HepG2 (cell line): ENCODE measurements at regions not wholly inside any gene's neighbourhood (a gene's known extent, or its start where the extent isn't known, plus 50 kb on each side); places are given as distances from the start of the nearest gene placed in this dataset.

Experiments used
- ATAC-seq: fragments of 200-7000 bp; cut with Tn5 transposase; 3 replicates; pipeline ENCODE4 v1.9.1; 2020; ENCODE audit warnings: mild to moderate bottlenecking, moderate library complexity
- BruUV-seq: library from RNA; stranded (reverse); fragments of 400-500 nt; replicated peaks from 2 replicates; lab custom pipeline; 2021; lab: Mats Ljungman, UMichigan
- CTCF ChIA-PET: fragments of 300-600 bp; formaldehyde crosslinking; extraction: SDS; loops from one replicate; lab custom pipeline; 2021; ENCODE audit warnings: low total read pairs, inconsistent platforms, low intra/inter-chr PET ratio; lab: Yijun Ruan, JAX
- POLR2A ChIA-PET: fragments of 350-600 bp; sonication (Branson Sonifier 250); formaldehyde crosslinking; loops from one replicate; lab custom pipeline; 2020; ENCODE audit warnings: antibody characterized with exemption, inconsistent platforms; lab: Yijun Ruan, JAX
- DNase-seq: peaks from one replicate; pipeline ENCODE4 v3.0.0-alpha.2; 2015; ENCODE audit warnings: low spot score
- FAIRE-seq: peaks from 3 replicates; lab custom pipeline; 2011; peaks lifted over from hg19 to GRCh38; lab: Jason Lieb, UNC
- H2AFZ ChIP-seq: one replicate; pipeline ENCODE4 v1.6.1; 2011; ENCODE audit warnings: low read length, inconsistent platforms
- H3K27ac ChIP-seq: fragments of 300-600 bp; 3 replicates; pipeline ENCODE4 v1.8.0; 2011; ENCODE audit warnings: mixed run types, mild to moderate bottlenecking, mixed read lengths, low read length, inconsistent platforms; ENCODE audit not compliant: insufficient read depth; ENCODE audit errors: extremely low read length
- H3K27me3 ChIP-seq, 2 experiments: fragments of 200-600 bp in 1 of 2; 2 replicates in 1 of 2; 3 replicates in 1 of 2; pipeline versions ENCODE4 v1.6.0 to v1.8.0; 2011; ENCODE audit warnings: low read length in 2 of 2, mild to moderate bottlenecking in 2 of 2, moderate library complexity in 2 of 2, inconsistent platforms in 1 of 2; ENCODE audit not compliant: insufficient read depth in 2 of 2, control insufficient read depth in 1 of 2
- H3K36me3 ChIP-seq, 2 experiments: fragments of 200-600 bp in 1 of 2; replicated peaks in 1 of 2; 2 replicates in 1 of 2; 3 replicates in 1 of 2; pipeline versions ENCODE4 v1.5.1 to v1.8.0; 2011; ENCODE audit warnings: low read length in 2 of 2, inconsistent platforms in 1 of 2; ENCODE audit not compliant: insufficient read depth in 2 of 2, control insufficient read depth in 1 of 2
- H3K4me1 ChIP-seq: 2 replicates; pipeline ENCODE4 v1.5.1; 2012; ENCODE audit warnings: low read length, inconsistent platforms; ENCODE audit not compliant: insufficient read depth
- H3K4me2 ChIP-seq: 2 replicates; pipeline ENCODE4 v1.6.0; 2011; ENCODE audit warnings: low read depth, low read length, inconsistent platforms
- H3K4me3 ChIP-seq, 3 experiments: fragments of 200-600 bp in 1 of 3; sonication (generic), shearing (Covaris generic) in 1 of 3; replicated peaks in 1 of 3; 2 replicates each; pipeline ENCODE4 v1.5.1; 2011 to 2016; ENCODE audit warnings: low read length in 3 of 3, inconsistent platforms in 2 of 3, low read depth in 2 of 3, mild to moderate bottlenecking in 2 of 3, control low read depth in 1 of 3, mixed read lengths in 1 of 3; ENCODE audit not compliant: insufficient read depth in 1 of 3
- H3K79me2 ChIP-seq: one replicate; pipeline ENCODE4 v1.6.1; 2011; ENCODE audit warnings: low read length, inconsistent platforms; ENCODE audit not compliant: insufficient read depth
- H3K9ac ChIP-seq: 2 replicates; pipeline ENCODE4 v1.6.0; 2011; ENCODE audit warnings: mild to moderate bottlenecking, low read depth, low read length, inconsistent platforms; ENCODE audit not compliant: insufficient read depth
- H3K9me3 ChIP-seq: 2 replicates; pipeline ENCODE4 v1.5.1; 2012; ENCODE audit warnings: mild to moderate bottlenecking, low read length
- H4K20me1 ChIP-seq: 2 replicates; pipeline ENCODE4 v1.6.0; 2011; ENCODE audit warnings: inconsistent platforms, mild to moderate bottlenecking, low read length, moderate library complexity; ENCODE audit not compliant: insufficient read depth
- FOXC1 ChIP-seq: sonication (generic); formaldehyde crosslinking; IDR thresholded peaks from 2 replicates; pipeline ENCODE4 v1.8.0; 2022; ENCODE audit warnings: mild to moderate bottlenecking, missing genetic modification reagents, borderline replicate concordance
- HCFC1 ChIP-seq: fragments of 150-350 bp; IDR thresholded peaks from 2 replicates; pipeline ENCODE4 v1.6.1; 2014; ENCODE audit warnings: low read depth, low read length
- MZF1 ChIP-seq: sonication (generic); formaldehyde crosslinking; IDR thresholded peaks from 2 replicates; pipeline ENCODE4 v1.8.1; 2023; ENCODE audit warnings: mild to moderate bottlenecking, missing genetic modification reagents, borderline replicate concordance
- PAWR ChIP-seq: sonication (generic); formaldehyde crosslinking; IDR thresholded peaks from 2 replicates; pipeline ENCODE4 v1.4.0; 2020; ENCODE audit warnings: missing genetic modification reagents, mild to moderate bottlenecking, borderline replicate concordance
- SIN3A ChIP-seq: IDR thresholded peaks from 2 replicates; pipeline ENCODE4 v1.6.1; 2011; ENCODE audit warnings: low read depth, mild to moderate bottlenecking, control low read depth, low read length, borderline replicate concordance
- ZC3H4 ChIP-seq: sonication (generic); formaldehyde crosslinking; IDR thresholded peaks from 2 replicates; pipeline ENCODE4 v1.4.0; 2020; ENCODE audit warnings: missing genetic modification reagents, borderline replicate concordance
- ZFAT ChIP-seq: sonication (generic); formaldehyde crosslinking; conservative IDR thresholded peaks from 2 replicates; pipeline ENCODE4 v1.8.1; 2023; ENCODE audit warnings: missing genetic modification reagents, inconsistent platforms
- ZNF562 ChIP-seq: sonication (generic); formaldehyde crosslinking; IDR thresholded peaks from 2 replicates; pipeline ENCODE4 v1.8.0; 2022; ENCODE audit warnings: missing genetic modification reagents, borderline replicate concordance
- ZNF772 ChIP-seq: sonication (generic); formaldehyde crosslinking; IDR thresholded peaks from 2 replicates; pipeline ENCODE4 v1.5.0; 2020; ENCODE audit warnings: mild to moderate bottlenecking, missing genetic modification reagents
- ZSCAN31 ChIP-seq: sonication (generic); formaldehyde crosslinking; IDR thresholded peaks from 2 replicates; pipeline ENCODE4 v1.5.0; 2020; ENCODE audit warnings: low read depth, mild to moderate bottlenecking, missing genetic modification reagents
- in situ Hi-C: cut with HindIII; loops from 2 replicates; pipeline ENCODE4 v1.10.0; 2017; ENCODE audit warnings: low pct_unique_long_range_greater_than_20kb; ENCODE audit not compliant: extremely low pct_ligation_motif_present
- intact Hi-C: fragments of 100-400 bp; cut with micrococcal nuclease; formaldehyde crosslinking; loops from one replicate; pipeline ENCODE4 v1.10.0; 2022; ENCODE audit not compliant: unreplicated experiment
- TF ChIP-seq, protein P1 (sequence below): sonication (generic); formaldehyde crosslinking; IDR thresholded peaks from 2 replicates; pipeline ENCODE4 v1.8.0; 2022; ENCODE audit warnings: mild to moderate bottlenecking, missing genetic modification reagents, moderate library complexity
- TF ChIP-seq, protein P2 (sequence below): sonication (generic); formaldehyde crosslinking; IDR thresholded peaks from 2 replicates; pipeline ENCODE4 v1.4.0; 2020; ENCODE audit warnings: missing genetic modification reagents
- TF ChIP-seq, protein P3 (sequence below): sonication (generic); formaldehyde crosslinking; IDR thresholded peaks from 2 replicates; pipeline ENCODE4 v1.4.0; 2020; ENCODE audit warnings: missing genetic modification reagents

DNA sequence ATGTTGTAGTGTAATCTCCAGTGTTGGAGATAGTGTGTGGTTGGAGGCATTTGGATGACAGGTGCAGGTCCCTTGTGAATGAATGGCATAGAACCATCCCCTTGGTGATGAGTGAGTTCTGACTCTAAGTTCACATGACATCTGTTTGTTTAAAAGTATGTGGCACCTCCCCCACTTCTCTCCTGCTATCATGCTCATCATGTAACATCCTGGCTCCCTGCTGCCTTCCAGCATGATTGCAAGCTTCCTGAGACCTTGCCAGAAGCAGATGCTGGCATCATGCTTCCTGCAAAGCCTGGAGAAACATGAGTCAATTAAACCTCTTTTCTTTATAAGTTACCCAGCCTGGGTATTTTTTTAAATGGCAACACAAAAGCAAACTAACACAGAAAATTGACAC, 499.0 kb upstream of the SEMA3D start:
- Histone ChIP-seq H3K9me3 (no peaks in the 10 kb centered on the region), H3K27me3 (no peaks in the 10 kb centered on the region), H2AFZ (no peak overlapping the region), H3K27ac (no peak overlapping the region), H3K79me2 (no peaks in the 10 kb centered on the region), H3K4me2 (no peak overlapping the region), H3K36me3 (no peaks in the 10 kb centered on the region), H3K4me1 (no peaks in the 10 kb centered on the region), H3K4me3 (no peak overlapping the region), H3K9ac (no peak overlapping the region), H4K20me1 (no peaks in the 10 kb centered on the region)
- in situ Hi-C loops: no loop called here
- TF ChIP-seq HCFC1 (no peak), PAWR (CRISPR knock-in tag) (no peak), ZNF562 (CRISPR knock-in tag) (no peak), ZSCAN31 (CRISPR knock-in tag) (no peak), FOXC1 (no peak), ZC3H4 (CRISPR knock-in tag) (no peak), ZNF772 (CRISPR knock-in tag) (no peak), ZFAT (CRISPR knock-in tag) (no peak), MZF1 (CRISPR knock-in tag) (no peak), SIN3A (no peak)
- TF ChIP-seq, protein P1, sequence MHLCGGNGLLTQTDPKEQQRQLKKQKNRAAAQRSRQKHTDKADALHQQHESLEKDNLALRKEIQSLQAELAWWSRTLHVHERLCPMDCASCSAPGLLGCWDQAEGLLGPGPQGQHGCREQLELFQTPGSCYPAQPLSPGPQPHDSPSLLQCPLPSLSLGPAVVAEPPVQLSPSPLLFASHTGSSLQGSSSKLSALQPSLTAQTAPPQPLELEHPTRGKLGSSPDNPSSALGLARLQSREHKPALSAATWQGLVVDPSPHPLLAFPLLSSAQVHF (CRISPR knock-in tag): no peak
- TF ChIP-seq, protein P2, sequence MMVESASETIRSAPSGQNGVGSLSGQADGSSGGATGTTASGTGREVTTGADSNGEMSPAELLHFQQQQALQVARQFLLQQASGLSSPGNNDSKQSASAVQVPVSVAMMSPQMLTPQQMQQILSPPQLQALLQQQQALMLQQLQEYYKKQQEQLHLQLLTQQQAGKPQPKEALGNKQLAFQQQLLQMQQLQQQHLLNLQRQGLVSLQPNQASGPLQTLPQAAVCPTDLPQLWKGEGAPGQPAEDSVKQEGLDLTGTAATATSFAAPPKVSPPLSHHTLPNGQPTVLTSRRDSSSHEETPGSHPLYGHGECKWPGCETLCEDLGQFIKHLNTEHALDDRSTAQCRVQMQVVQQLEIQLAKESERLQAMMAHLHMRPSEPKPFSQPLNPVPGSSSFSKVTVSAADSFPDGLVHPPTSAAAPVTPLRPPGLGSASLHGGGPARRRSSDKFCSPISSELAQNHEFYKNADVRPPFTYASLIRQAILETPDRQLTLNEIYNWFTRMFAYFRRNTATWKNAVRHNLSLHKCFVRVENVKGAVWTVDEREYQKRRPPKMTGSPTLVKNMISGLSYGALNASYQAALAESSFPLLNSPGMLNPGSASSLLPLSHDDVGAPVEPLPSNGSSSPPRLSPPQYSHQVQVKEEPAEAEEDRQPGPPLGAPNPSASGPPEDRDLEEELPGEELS (CRISPR knock-in tag): no peak
- TF ChIP-seq, protein P3, sequence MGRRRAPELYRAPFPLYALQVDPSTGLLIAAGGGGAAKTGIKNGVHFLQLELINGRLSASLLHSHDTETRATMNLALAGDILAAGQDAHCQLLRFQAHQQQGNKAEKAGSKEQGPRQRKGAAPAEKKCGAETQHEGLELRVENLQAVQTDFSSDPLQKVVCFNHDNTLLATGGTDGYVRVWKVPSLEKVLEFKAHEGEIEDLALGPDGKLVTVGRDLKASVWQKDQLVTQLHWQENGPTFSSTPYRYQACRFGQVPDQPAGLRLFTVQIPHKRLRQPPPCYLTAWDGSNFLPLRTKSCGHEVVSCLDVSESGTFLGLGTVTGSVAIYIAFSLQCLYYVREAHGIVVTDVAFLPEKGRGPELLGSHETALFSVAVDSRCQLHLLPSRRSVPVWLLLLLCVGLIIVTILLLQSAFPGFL (CRISPR knock-in tag): no peak
- FAIRE-seq (no peak), DNase-seq (no peak), ATAC-seq (no peak)
- ChIA-PET CTCF (no interaction called here), POLR2A (no interaction called here)
- intact Hi-C loops: no loop called here
- BruUV-seq: no TSS peak
